GM04504 (cell line): ENCODE measurements at regions not wholly inside any gene's neighbourhood (a gene's known extent, or its start where the extent isn't known, plus 50 kb on each side); places are given as distances from the start of the nearest gene placed in this dataset.
"Not testable (repeated sequence)": the region's sequence is repeated elsewhere in the genome, so short reads cannot be mapped to it uniquely, and the experiment has no call there.

Experiments used
- DNase-seq: peaks from one replicate; pipeline ENCODE4 v3.0.0-alpha.2; 2012; ENCODE audit warnings: low read depth

- no peak for DNase-seq
Measured at GRCh38 chr20:5390720-5391119, 74.0 kb upstream of the PROKR2 start.

- DNase-seq = not testable (repeated sequence)
Measured at GRCh38 chr20:5386846-5387245, 70.1 kb upstream of the PROKR2 start.

- not testable (repeated sequence) for DNase-seq
Measured at GRCh38 chr20:5381527-5381926, 64.8 kb upstream of the PROKR2 start.

GRCh38 chr20:5377484-5377883 is 60.7 kb upstream of the PROKR2 start:
- no peak for DNase-seq

GRCh38 chr20:5376228-5376627 is 59.5 kb upstream of the PROKR2 start:
- no peak for DNase-seq

GRCh38 chr20:5374171-5374570 is 57.4 kb upstream of the PROKR2 start:
- DNase-seq = no peak

GRCh38 chr20:5372371-5372770 is 55.6 kb upstream of the PROKR2 start:
- DNase-seq = no peak

DNA sequence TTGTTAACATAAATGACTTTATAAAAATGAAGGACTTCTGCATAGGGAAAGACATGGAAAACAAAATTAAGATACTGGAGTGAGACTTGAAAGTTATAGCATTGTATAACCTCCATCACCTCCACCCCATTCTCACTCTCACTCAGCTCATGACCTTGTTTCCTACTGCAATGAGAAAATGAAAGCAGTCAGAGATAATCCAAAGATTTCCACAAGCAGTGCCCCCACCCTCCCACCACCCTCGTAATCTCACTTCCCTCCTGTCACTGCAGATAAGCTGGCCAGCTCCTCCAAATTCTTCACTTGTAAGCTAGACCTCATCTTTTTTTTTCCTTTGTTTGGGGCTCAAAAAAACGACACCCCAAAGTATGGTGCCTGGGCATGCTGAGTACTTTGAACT is 52.9 kb upstream of the PROKR2 start:
- DNase-seq = no peak
